ENCODE measurements at regions not wholly inside any gene's neighbourhood (a gene's known extent, or its start where the extent isn't known, plus 50 kb on each side); places are given as distances from the start of the nearest gene placed in this dataset.

DNA sequence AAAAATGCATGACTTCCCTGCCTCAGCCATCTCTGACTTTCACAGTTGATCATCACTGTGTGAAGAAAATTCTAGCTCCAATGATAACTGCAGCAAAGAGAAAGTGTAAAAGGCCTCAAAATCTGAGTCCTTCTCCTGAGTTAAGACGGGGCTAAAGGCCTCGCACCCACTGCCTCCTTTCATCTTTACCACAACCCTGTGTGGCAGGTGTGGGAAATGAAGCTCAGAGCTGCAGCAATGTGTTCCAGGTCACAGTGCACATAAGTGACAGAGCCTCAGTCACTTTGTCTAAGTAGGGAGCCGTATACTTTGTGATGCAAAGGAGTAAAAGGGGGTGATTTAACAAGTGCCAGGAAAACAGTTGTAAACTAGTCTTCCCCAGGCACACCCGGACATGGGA is 144.7 kb upstream of the TMCC3 start:
- Histone ChIP-seq H3K36me3 (replicated peaks in 1 of 2; ENCODE audit: control insufficient read depth in 1 of 2, insufficient read depth in 2 of 2, low read length in 1 of 2) (no peaks in the 10 kb centered on the region), H3K4me1 (ENCODE audit: control insufficient read depth in 1 of 2, insufficient read depth in 2 of 2, low read depth in 1 of 2, low read length in 1 of 2) (peaks cover 0 to 10% of the 10 kb centered on the region in 2 experiments; a peak in 2 of 4 replicates), H4K20me1 (ENCODE audit: insufficient read depth) (no peaks in the 10 kb centered on the region), H3K4me2 (no peak overlapping the region), H2AFZ (ENCODE audit: low read depth) (no peak overlapping the region), H3K27ac (ENCODE audit: low read depth in 2 of 2, low read length in 1 of 2) (no peak overlapping the region), H3K9ac (no peak overlapping the region), H3K79me2 (ENCODE audit: insufficient read depth) (no peaks in the 10 kb centered on the region), H3K9me3 (no peaks in the 10 kb centered on the region), H3K9me2 (no peaks in the 10 kb centered on the region), H3K4me3 (ENCODE audit: low read depth in 2 of 2, low read length in 1 of 2) (no peak overlapping the region), H3F3A (replicated peaks; ENCODE audit: insufficient read depth) (no peaks in the 10 kb centered on the region), H3K27me3 (ENCODE audit: insufficient read depth) (no peaks in the 10 kb centered on the region)
- CTCF ChIA-PET = interaction anchor here (1.1 to 1.3 kb wide), 2 partner anchors 263 to 541 kb away, joined by 3 read pairs; no protein-coding TSS in a partner anchor
- 72% methylated on average over 4 of the region's 4 CpGs for WGBS (ENCODE audit: low lambda C conversion rate)
- no peak for DNase-seq
- POLR2A ChIA-PET = no interaction called here
- no peak for TF ChIP-seq GABPA (IDR thresholded peaks at IDR 0.05; ENCODE audit: low read depth)
- no peak for TF ChIP-seq MEF2A (IDR thresholded peaks at IDR 0.05; ENCODE audit: borderline replicate concordance, low read depth)
- no peak for TF ChIP-seq EZH2phosphoT487 (IDR thresholded peaks at IDR 0.05; ENCODE audit: borderline replicate concordance, low read depth)
- TF ChIP-seq, protein P1, sequence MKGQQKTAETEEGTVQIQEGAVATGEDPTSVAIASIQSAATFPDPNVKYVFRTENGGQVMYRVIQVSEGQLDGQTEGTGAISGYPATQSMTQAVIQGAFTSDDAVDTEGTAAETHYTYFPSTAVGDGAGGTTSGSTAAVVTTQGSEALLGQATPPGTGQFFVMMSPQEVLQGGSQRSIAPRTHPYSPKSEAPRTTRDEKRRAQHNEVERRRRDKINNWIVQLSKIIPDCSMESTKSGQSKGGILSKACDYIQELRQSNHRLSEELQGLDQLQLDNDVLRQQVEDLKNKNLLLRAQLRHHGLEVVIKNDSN (IDR thresholded peaks at IDR 0.05; ENCODE audit: borderline replicate concordance, low read depth) = no peak
- TF ChIP-seq YY1 (IDR thresholded peaks at IDR 0.05; ENCODE audit: low read depth) = no peak
- TF ChIP-seq, protein P2, sequence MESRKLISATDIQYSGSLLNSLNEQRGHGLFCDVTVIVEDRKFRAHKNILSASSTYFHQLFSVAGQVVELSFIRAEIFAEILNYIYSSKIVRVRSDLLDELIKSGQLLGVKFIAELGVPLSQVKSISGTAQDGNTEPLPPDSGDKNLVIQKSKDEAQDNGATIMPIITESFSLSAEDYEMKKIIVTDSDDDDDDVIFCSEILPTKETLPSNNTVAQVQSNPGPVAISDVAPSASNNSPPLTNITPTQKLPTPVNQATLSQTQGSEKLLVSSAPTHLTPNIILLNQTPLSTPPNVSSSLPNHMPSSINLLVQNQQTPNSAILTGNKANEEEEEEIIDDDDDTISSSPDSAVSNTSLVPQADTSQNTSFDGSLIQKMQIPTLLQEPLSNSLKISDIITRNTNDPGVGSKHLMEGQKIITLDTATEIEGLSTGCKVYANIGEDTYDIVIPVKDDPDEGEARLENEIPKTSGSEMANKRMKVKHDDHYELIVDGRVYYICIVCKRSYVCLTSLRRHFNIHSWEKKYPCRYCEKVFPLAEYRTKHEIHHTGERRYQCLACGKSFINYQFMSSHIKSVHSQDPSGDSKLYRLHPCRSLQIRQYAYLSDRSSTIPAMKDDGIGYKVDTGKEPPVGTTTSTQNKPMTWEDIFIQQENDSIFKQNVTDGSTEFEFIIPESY (IDR thresholded peaks at IDR 0.05; ENCODE audit: borderline replicate concordance, low read depth) = no peak
- no peak for TF ChIP-seq JUND (IDR thresholded peaks at IDR 0.05)
- no peak for TF ChIP-seq RAD21 (IDR thresholded peaks at IDR 0.05; ENCODE audit: low read length)
- TF ChIP-seq TEAD4 (IDR thresholded peaks at IDR 0.05; ENCODE audit: borderline replicate concordance, insufficient read depth) = no peak
- no peak for TF ChIP-seq GATA2 (CRISPR knock-in tag; IDR thresholded peaks at IDR 0.05)
- TF ChIP-seq RXRA (IDR thresholded peaks at IDR 0.05; ENCODE audit: borderline replicate concordance, low read depth) = no peak
- TF ChIP-seq SMC3 (IDR thresholded peaks at IDR 0.05; ENCODE audit: low read depth, low read length) = no peak
- no peak for TF ChIP-seq MXI1 (IDR thresholded peaks at IDR 0.05; ENCODE audit: low read depth, low read length)

DNA sequence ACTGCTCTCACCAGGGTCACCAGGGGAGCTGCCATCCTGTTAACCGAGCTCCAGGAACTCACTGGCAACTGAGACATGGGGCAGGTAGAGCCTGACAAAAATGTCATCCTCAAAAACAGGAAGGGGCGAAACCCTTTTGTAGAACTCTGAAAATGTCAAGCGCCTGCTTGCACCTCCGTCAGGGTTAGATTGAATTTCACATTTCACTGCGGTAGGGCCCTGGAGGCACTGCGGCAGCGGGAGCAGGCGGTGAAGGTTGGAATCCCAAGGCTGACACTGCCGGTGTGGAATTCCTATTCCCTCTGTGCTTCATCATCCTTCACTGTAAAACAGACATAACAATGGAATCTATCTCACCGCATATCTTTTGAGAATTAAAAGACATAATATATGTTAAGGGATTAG is 142.8 kb upstream of the TMCC3 start:
- POLR2A ChIA-PET = no interaction called here
- DNase-seq = no peak

More for the DNA sequence above, 142.8 kb upstream of the TMCC3 start:
- Histone ChIP-seq H2AFZ (ENCODE audit: low read depth) (no peak overlapping the region), H3K79me2 (ENCODE audit: insufficient read depth) (no peaks in the 10 kb centered on the region), H3K4me2 (no peak overlapping the region), H3K27me3 (ENCODE audit: insufficient read depth) (no peaks in the 10 kb centered on the region), H3K36me3 (replicated peaks in 1 of 2; ENCODE audit: control insufficient read depth in 1 of 2, insufficient read depth in 2 of 2, low read length in 1 of 2) (no peaks in the 10 kb centered on the region), H4K20me1 (ENCODE audit: insufficient read depth) (no peaks in the 10 kb centered on the region), H3K27ac (ENCODE audit: low read depth in 2 of 2, low read length in 1 of 2) (no peak overlapping the region), H3K9ac (no peak overlapping the region), H3F3A (replicated peaks; ENCODE audit: insufficient read depth) (no peaks in the 10 kb centered on the region), H3K4me3 (ENCODE audit: low read depth in 2 of 2, low read length in 1 of 2) (no peak overlapping the region), H3K4me1 (ENCODE audit: control insufficient read depth in 1 of 2, insufficient read depth in 2 of 2, low read depth in 1 of 2, low read length in 1 of 2) (peaks cover 0 to 12% of the 10 kb centered on the region in 2 experiments; a peak in 2 of 4 replicates), H3K9me3 (no peaks in the 10 kb centered on the region), H3K9me2 (no peaks in the 10 kb centered on the region)
- 89% methylated on average over 10 of the region's 10 CpGs for WGBS (ENCODE audit: low lambda C conversion rate)
- TF ChIP-seq, protein P3, sequence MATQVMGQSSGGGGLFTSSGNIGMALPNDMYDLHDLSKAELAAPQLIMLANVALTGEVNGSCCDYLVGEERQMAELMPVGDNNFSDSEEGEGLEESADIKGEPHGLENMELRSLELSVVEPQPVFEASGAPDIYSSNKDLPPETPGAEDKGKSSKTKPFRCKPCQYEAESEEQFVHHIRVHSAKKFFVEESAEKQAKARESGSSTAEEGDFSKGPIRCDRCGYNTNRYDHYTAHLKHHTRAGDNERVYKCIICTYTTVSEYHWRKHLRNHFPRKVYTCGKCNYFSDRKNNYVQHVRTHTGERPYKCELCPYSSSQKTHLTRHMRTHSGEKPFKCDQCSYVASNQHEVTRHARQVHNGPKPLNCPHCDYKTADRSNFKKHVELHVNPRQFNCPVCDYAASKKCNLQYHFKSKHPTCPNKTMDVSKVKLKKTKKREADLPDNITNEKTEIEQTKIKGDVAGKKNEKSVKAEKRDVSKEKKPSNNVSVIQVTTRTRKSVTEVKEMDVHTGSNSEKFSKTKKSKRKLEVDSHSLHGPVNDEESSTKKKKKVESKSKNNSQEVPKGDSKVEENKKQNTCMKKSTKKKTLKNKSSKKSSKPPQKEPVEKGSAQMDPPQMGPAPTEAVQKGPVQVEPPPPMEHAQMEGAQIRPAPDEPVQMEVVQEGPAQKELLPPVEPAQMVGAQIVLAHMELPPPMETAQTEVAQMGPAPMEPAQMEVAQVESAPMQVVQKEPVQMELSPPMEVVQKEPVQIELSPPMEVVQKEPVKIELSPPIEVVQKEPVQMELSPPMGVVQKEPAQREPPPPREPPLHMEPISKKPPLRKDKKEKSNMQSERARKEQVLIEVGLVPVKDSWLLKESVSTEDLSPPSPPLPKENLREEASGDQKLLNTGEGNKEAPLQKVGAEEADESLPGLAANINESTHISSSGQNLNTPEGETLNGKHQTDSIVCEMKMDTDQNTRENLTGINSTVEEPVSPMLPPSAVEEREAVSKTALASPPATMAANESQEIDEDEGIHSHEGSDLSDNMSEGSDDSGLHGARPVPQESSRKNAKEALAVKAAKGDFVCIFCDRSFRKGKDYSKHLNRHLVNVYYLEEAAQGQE (IDR thresholded peaks at IDR 0.05; ENCODE audit: low read depth, low read length) = no peak
- TF ChIP-seq SMC3 (IDR thresholded peaks at IDR 0.05; ENCODE audit: low read depth, low read length) (no peak), EP300 (IDR thresholded peaks at IDR 0.05; ENCODE audit: borderline replicate concordance in 1 of 2, low read depth in 1 of 2, low read length in 1 of 2) (no peak), RXRA (IDR thresholded peaks at IDR 0.05; ENCODE audit: borderline replicate concordance, low read depth) (no peak)
- CTCF ChIA-PET = no interaction called here

All from SK-N-SH (cell line).